Testis (tissue), 2 donors: ENCODE measurements at regions not wholly inside any gene's neighbourhood (a gene's known extent, or its start where the extent isn't known, plus 50 kb on each side); places are given as distances from the start of the nearest gene placed in this dataset.

Experiments used
- DNase-seq: peaks from one replicate; pipeline ENCODE4 v3.0.0-alpha.2; 2019
- H3K27ac ChIP-seq, 2 donors: fragments of 200-600 bp; sonication (generic); one replicate each; pipeline ENCODE4 v1.5.1; 2019
- H3K27me3 ChIP-seq: fragments of 200-600 bp; sonication (generic); one replicate; pipeline ENCODE4 v1.5.1; 2019
- H3K36me3 ChIP-seq: fragments of 200-600 bp; sonication (generic); one replicate; pipeline ENCODE4 v1.5.1; 2017; ENCODE audit warnings: low read depth; ENCODE audit errors: missing control alignments
- H3K4me1 ChIP-seq: fragments of 200-600 bp; sonication (generic); one replicate; pipeline ENCODE4 v1.5.1; 2019
- H3K4me3 ChIP-seq, 2 donors: fragments of 200-600 bp; sonication (generic); one replicate each; pipeline ENCODE4 v1.5.1; 2017 to 2019
- H3K9me3 ChIP-seq: fragments of 200-600 bp; sonication (generic); one replicate; pipeline ENCODE4 v1.5.1; 2017
- CTCF ChIP-seq, 3 experiments: fragments of 450-650 bp in 2 of 3; fragments of 200-600 bp in 1 of 3; sonication (generic) in 1 of 3; IDR thresholded peaks; one replicate each; pipeline ENCODE4 v1.5.1; 2016 to 2019; ENCODE audit warnings: antibody characterized with exemption in 3 of 3, mild to moderate bottlenecking in 2 of 3, moderate library complexity in 1 of 3
- POLR2A ChIP-seq: fragments of 450-650 bp; IDR thresholded peaks from one replicate; pipeline ENCODE4 v1.6.1; 2017; ENCODE audit warnings: antibody characterized with exemption, mild to moderate bottlenecking, moderate library complexity
- WGBS, 2 donors: methylation state at CpG; one replicate each; pipeline ENCODE4 v1.1.5; 2018; 5-methylcytosine and 5-hydroxymethylcytosine counted together
- intact Hi-C: fragments of 100-400 bp; cut with DNase I; formaldehyde crosslinking; loops from one replicate; pipeline ENCODE4 v1.15.1; 2023; ENCODE audit warnings: low total_unique reads

- H3K27me3 ChIP-seq, result no peaks in the 10 kb centered on the region
- no peak for TF ChIP-seq CTCF (IDR thresholded peaks at IDR 0.05)
- no peak for TF ChIP-seq POLR2A
- H3K4me1 ChIP-seq, result no peaks in the 10 kb centered on the region
- no peak for DNase-seq
- no peak overlapping the region for H3K4me3 ChIP-seq
- intact Hi-C loops, result no loop called here
- no peaks in the 10 kb centered on the region for H3K36me3 ChIP-seq
- H3K9me3 ChIP-seq, result no peaks in the 10 kb centered on the region
- peak overlapping the region in 1 of 2 donors; percentile 24 for H3K27ac ChIP-seq
- WGBS, 2 donors, result 32 to 52% methylated on average over 4 of the region's 4 CpGs
Observed at GRCh38 chr5:173752653-173753052, 135.5 kb upstream of the CPEB4 start.

GRCh38 chr5:173753307-173754168 lies 134.6 kb upstream of the CPEB4 start:
- Histone ChIP-seq H3K36me3 (no peaks in the 10 kb centered on the region), H3K4me3 (no peak overlapping the region), H3K9me3 (no peaks in the 10 kb centered on the region), H3K4me1 (no peaks in the 10 kb centered on the region), H3K27me3 (no peaks in the 10 kb centered on the region), H3K27ac (no peak overlapping the region)
- intact Hi-C loops, result no loop called here
- TF ChIP-seq CTCF (IDR thresholded peaks at IDR 0.05) (no peak), POLR2A (no peak)
- no peak for DNase-seq
- WGBS, 2 donors, result 79 to 80% methylated on average over 15 of the region's 15 CpGs

- DNase-seq, result no peak
- Histone ChIP-seq H3K4me1 (no peaks in the 10 kb centered on the region), H3K27me3 (no peaks in the 10 kb centered on the region), H3K27ac (no peak overlapping the region), H3K36me3 (no peaks in the 10 kb centered on the region), H3K9me3 (no peaks in the 10 kb centered on the region), H3K4me3 (no peak overlapping the region)
- TF ChIP-seq POLR2A (no peak), CTCF (IDR thresholded peaks at IDR 0.05) (no peak)
- 73 to 95% methylated on average over 3 of the region's 3 CpGs for WGBS, 2 donors
- intact Hi-C loops, result no loop called here
Observed at GRCh38 chr5:173755319-173755718, 132.8 kb upstream of the CPEB4 start.

GRCh38 chr5:173757403-173758209 lies 130.5 kb upstream of the CPEB4 start:
- DNase-seq, result no peak
- Histone ChIP-seq H3K27me3 (no peaks in the 10 kb centered on the region), H3K36me3 (no peaks in the 10 kb centered on the region), H3K4me3 (no peak overlapping the region), H3K9me3 (no peaks in the 10 kb centered on the region), H3K27ac (no peak overlapping the region), H3K4me1 (no peaks in the 10 kb centered on the region)
- WGBS, 2 donors, result 58 to 72% methylated on average over 12 of the region's 12 CpGs
- no peak for TF ChIP-seq POLR2A
- no peak for TF ChIP-seq CTCF (IDR thresholded peaks at IDR 0.05)
- intact Hi-C loops, result no loop called here
